Right ventricle myocardium inferior (tissue), 1 donor: ENCODE measurements at regions not wholly inside any gene's neighbourhood (a gene's known extent, or its start where the extent isn't known, plus 50 kb on each side); places are given as distances from the start of the nearest gene placed in this dataset.
"Not testable (repeated sequence)": the region's sequence is repeated elsewhere in the genome, so short reads cannot be mapped to it uniquely, and the experiment has no call there.

Experiments used
- ATAC-seq: fragments of 200-7000 bp; cut with Tn5 transposase; one replicate; pipeline ENCODE4 v1.9.1; 2020; ENCODE audit warnings: mild to moderate bottlenecking, moderate library complexity
- DNase-seq: peaks from one replicate; pipeline ENCODE4 v3.0.0; 2021; ENCODE audit errors: missing footprints
- intact Hi-C: fragments of 100-400 bp; cut with DNase I; formaldehyde crosslinking; loops from one replicate; pipeline ENCODE4 v1.11.0; 2022
- donor health status: DM: no; HTN: yes; CAD: no; lungs with severe emphysema.

DNA sequence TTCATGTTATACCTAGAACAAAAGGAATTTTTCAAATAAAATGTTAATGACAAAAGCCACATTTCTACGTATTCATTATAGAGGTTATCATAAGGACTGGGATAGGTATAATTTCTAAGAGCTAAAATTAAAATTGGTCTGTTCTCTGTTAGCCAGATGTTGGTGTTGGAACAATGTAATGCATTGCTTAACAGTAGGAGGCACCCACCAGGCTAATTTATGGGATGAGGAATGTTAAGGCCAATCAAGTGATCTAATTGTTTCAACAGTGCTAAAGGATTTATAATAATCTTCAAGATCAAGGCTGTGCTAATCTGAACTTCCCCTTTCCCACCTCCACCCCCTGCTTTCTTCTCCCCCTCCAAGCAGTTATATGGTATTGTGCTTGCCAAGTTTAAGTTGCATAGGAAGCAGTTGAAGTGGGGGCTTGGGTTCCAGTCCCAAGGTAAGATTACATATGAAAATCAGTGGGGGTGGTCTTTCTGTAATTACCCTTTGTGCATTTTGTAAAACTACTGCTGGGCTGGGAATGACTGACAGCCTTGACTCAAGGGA, 89.2 kb upstream of the BACH2 start:
- intact Hi-C loops: no loop called here
- DNase-seq (no peak), ATAC-seq (no peak)

DNA sequence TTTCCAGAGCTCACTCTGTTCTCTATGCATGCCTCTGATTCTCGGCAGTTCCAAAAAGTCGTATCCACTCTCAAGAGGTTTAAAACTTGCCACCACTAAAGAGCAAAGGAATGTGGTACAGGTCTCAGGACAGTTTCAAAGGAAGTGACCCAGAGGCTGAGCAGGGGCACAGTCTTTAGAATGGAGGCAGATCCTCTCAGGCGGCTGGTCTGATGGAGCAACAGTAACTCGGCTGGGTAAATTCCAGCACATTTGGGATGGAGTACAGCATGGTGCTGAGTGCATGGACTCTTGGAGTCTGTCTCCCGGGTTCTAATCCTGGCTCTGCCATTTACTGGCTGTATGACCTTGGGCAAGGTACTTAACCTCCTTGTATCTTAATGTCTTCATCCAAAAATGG, 88.1 kb upstream of the BACH2 start:
- DNase-seq (no peak), ATAC-seq (no peak)
- intact Hi-C loops: no loop called here

DNA sequence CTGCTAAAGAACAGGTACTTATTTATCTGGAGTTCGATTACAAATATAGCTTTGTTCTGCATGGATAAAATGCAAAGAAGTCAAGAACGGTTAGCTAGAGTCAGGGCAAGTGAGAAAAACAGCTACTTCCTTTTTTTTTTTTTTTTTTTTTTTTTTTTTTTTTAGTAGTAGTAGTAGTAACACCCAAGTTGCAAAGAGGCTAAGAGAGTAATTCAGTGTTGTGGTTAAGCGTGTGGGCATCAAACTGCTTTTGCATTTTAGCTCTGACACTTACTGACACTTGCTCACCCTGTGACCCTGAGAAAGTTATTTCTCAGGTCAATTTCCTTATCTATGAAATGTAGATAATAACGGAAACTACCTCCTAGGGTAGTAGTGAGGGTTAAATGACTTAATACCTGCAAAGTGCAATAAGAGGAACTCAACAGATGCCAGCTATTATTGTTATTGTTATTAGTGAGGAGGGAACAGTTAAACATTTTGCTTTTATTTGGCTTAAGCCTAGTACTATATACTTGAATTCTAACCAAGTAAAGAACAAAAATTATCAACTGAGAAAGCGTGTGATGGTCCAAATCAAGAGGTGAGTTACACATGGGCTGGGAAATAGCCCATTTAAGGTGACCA, 86.7 kb upstream of the BACH2 start:
- ATAC-seq (no peak), DNase-seq (no peak)
- intact Hi-C loops: no loop called here

DNA sequence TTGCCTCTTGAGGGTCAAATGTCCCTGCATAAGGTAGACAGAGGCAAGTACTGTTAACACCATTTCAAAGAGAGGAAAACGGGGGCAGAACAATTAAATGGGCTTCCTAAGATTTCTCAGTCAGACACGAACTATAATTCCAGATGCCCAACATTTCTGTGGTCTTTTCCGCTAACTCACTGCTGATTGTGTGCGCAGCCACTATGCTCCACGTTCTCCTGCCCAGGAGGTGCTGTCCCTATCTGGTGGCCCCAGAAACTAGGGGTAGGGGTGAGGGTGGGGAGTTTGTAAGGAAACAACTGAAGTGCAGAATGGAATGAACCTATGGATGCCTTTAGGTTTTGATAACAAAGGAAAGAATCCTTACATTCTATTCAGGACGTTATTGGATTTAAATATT, 86.1 kb upstream of the BACH2 start:
- intact Hi-C loops: no loop called here
- ATAC-seq (no peak), DNase-seq (no peak)

DNA sequence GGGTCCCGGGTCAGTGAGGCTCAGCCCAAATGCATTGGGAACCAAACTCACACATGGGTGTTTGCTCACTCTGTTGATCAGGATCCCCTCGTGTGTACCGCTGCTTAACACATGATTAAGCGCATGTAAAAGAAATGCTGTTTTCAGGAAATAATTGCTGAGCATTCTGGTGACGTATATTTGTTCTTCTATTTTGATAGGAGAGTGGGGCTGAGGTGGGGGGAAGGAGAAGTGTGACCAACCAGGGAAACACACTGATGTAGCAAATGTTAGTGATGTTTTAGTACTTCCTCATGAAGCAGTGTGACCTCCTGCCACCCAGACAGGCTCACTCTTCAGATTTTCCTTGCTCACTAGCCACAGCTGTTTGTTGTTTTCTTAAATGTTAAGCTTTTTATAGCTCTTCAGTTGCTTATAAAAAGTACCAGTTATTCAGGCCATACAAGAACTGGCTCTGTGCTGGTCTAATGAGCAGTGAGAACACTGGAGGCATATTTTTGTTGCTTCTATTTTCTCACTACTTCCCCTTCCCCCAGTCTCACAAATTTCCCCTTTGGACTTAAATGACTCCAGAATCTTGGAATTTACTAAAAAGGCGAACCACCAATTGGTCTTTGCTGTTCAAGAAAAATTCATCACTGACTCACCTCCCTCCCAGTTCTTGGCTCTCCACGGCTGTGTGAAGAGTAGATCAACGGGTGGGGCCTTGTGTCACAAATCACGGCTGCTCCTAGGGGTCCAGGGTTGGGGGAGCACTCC, 79.2 kb upstream of the BACH2 start:
- intact Hi-C loops: no loop called here
- DNase-seq (no peak), ATAC-seq (peak; percentile 54)

DNA sequence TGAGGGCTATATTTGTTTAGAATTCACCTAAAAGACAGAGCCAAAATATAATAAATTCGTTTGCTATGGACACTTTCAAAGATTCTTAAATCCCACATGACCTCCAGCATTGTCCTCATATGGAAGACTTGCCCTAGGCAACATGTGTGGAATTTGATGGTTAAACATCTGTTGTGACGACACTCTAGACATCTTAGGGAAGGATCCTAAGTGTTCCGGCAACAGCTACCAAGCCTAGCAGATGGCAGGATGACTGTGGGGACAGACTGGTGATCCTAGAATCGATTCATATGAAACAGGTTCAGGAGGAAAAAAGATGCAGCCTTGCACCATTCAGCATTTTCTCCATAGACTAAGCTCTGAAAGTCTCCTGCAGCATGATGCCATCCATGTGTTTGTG, 77.6 kb upstream of the BACH2 start:
- ATAC-seq (no peak), DNase-seq (no peak)
- intact Hi-C loops: no loop called here

DNA sequence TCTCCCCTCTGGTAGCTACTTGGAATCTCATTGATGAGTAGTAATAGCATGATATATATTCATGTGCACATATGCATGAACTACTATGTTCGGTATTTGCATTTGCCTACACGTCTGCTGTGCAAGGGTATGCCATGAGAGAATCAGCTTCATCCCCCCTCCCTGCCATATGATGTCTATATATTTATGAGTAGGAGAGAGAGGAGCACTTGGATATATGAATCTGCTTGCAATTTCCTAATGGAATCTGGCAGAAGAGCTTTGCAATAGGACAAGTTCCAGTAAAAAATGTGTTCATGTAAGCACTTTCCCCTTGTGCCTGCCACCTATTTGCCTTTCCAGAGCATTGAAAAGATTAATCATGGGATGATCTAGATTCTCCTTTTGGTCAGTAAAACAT, 76.2 kb upstream of the BACH2 start:
- ATAC-seq (no peak), DNase-seq (no peak)
- intact Hi-C loops: no loop called here

DNA sequence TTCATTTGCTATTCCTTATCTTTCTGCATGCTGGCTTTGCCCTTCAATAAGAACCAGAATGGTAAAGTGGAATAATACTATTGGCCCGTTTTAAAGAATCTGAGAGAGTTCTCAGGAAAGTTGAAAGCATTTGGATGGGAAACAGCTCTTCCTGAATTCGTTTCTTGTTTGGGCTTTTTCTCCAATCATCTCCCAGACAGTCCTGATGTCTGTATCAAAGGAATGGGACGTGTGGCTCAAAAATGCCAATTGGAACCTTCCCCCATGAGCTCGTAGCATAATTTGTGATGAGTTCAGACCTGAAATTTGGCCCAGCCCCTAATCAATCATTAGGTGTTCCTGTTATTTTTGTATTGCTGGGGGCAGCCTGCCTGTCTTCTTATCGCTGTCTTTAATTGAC, 75.8 kb upstream of the BACH2 start:
- ATAC-seq (no peak), DNase-seq (no peak)
- intact Hi-C loops: no loop called here

DNA sequence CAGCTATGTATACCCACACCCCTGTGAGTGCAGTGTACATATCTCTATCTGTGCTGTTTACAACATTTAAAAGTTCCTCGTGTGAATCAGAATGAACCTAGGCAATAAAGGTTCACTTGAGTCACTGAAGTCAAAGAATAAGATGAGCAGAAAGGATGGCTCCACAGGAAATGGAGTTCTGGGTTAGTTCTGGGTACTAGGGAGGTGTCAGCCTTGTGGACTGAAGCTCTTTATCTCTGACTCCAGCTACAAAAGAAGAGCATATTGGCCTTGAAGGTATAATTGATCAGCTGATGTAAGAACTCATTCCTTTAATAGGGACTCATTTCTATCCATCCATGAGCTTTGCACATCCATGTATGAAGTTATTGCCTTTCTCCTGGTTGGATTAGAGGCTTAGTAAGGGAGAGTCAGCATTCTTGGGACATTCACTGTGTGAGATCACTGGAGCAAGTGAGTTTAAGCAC, 73.9 kb upstream of the BACH2 start:
- intact Hi-C loops: no loop called here
- DNase-seq (no peak), ATAC-seq (no peak)

DNA sequence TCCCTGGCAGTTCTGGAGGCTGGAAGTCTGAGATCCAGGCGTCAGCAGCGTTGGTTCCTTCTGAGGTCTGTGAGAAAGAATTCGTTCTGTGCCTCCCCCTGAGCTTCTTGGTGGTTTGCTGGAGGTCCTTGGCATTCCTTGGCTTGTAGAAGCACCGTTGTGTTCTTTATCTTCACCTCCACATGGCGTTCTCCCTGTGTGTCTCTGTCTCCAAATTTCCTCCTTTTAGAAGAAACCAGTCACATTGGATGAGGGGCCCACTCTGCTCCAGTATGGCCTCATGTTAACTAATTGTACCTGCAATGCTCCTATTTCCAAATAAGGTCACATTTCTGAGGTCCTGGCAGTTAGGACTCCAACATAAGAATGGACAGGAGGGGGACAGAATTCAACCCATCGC, 73.0 kb upstream of the BACH2 start:
- intact Hi-C loops: no loop called here
- ATAC-seq (no peak), DNase-seq (no peak)

DNA sequence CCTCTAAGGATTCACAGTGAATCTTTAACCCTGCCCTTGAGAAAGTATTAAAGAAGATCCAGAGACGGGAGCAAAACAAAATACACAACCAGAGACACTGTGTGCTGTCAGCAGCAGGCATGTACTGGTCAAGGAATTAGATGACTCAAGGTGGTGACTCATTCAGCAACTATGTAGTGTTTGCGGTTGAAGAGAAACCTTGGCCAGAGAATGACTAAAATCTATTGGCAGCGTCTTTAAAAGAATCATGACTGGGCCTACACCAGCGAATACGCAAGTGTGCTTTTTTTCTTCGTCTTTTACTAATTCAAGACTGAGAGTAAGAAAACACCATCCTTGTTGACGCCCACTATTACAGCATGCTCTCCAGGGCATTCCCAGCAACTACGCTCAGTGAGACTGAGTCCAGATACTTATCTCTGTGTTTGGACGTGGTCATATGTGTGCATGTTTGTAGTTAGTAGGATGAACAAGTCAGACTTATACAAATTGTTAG, 72.4 kb upstream of the BACH2 start:
- peak; percentile 99 for ATAC-seq
- intact Hi-C loops: no loop called here

DNA sequence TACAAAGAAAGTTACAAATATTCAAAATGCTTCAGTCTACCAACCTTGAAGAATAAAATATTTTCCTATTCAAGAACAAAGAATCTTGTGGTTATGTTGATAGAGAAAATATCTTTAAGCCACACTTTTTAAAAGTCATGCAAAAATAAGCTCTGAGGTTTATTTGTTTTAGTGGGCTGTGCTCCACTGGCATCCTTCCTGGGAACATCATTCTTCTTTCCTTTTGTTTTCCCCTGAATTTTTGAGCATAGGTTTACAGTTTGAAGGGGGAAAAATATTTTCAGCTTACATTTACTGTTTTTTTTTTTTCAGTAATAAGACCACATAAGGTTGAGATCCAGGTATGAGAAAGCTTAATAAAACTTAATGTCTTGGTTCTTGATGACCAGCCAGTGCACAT, 72.0 kb upstream of the BACH2 start:
- DNase-seq: no peak
- ATAC-seq: no peak
- intact Hi-C loops: no loop called here

More for the DNA sequence above, 72.4 kb upstream of the BACH2 start:
- DNase-seq: no peak

DNA sequence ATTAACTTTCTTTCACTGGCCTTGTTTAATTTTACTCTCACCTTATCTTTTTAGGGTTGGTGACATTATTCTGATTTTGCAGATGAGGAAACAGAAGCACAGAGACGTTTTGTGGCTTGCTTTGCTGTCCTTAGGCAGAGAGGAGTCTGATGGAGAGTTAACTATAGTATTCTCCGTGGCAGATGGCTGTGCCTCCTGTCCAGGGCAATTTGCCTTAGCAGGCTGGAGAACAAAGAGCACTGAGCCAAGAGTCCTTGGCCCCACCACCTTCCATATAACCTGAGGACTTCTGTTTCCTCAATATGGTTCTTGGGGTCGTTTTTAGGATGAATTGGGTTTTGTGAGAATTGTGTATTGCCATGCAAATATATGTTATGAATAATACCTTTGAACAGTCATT, 71.4 kb upstream of the BACH2 start:
- ATAC-seq: no peak
- DNase-seq: no peak
- intact Hi-C loops: no loop called here

DNA sequence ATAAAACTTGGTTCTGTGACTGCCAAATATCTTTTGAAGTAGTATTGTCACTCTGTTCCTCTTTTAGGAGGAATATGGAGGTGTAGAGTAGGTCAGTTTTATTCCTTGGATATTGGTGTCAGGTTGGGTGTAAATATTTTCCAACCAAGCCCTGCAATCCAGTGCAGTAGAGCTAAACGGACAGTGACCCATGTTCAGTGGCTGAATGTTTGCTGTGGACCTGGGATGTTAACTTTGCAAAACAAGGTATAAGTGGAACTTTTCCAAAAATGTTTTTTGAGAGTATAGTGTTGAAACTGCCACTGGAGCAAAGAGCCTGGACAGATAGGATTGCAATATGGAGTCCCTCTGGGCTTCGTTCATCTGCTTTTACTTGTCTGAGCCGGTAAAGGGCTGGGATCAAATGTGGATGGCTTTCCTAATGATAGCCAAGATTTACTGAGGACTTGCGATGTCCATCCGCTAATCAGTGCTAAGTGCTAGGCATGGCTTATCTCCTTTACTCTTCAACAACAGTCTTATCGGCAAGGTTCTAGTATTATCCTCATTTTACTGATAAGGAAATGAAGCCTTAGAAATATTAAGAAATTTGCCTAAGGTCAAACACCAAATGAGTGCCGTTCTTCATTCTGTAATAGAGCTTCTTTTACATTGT, 69.0 kb upstream of the BACH2 start:
- intact Hi-C loops: no loop called here
- DNase-seq: no peak
- ATAC-seq: no peak

DNA sequence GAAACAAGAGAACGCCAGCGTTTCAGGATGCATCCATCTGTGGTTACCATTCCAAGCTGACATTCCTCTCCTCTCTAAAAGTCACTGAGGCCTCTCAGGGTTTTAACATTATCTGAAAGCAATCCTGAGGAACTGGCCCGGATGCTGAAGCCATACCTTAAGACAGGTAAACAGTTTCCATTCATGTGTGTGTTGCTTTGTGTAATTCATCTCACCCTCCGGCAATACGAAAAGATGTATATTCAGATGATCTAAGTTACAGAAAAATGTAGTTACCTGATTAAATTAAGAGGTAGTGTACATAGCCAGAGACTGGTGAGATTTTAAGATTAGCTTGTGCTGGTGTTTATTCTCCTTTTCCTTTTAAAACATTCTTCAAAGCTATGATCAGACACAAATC, 68.4 kb upstream of the BACH2 start:
- no peak for ATAC-seq
- intact Hi-C loops: no loop called here
- no peak for DNase-seq

DNA sequence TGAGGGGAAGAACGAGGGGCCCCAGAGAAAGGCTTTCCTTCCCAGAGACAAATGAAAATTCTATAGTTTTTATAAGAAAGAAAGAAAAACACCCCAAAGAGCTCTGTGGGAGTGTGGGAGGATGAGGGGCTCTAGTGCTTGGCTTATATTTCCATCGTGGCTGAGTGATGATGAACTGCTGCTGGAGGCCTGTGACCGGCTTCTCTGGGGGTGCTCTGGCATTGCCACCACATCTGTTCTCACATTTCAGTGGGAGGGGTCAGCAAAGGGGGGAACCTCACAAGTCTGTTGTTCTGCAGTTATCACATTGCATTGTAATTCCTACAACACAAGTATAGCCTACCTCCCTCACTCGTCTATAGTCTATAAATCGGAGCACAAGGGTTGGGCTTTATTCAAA, 67.6 kb upstream of the BACH2 start:
- ATAC-seq: no peak
- intact Hi-C loops: no loop called here

DNA sequence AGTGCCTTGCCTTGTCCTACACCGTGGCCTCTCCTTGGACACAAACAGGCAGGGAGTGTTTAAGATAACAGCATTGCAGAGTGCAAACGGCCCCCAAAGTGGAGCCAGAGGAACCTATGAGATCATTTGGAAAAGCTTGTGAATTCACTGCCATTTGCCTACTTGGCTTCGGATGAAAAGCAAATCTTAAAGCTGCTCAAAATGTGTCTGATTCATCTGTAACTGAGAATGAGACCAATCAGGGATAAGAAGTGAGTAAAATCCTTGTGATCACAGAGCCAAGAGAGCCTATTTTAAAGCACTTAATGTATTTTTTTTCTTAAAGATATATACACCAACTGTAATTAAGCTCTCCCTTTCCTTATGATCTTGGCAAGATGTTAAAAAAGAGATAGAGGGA, 65.7 kb upstream of the BACH2 start:
- ATAC-seq: no peak
- intact Hi-C loops: no loop called here

More for the DNA sequence above, 67.6 kb upstream of the BACH2 start:
- DNase-seq: no peak

DNA sequence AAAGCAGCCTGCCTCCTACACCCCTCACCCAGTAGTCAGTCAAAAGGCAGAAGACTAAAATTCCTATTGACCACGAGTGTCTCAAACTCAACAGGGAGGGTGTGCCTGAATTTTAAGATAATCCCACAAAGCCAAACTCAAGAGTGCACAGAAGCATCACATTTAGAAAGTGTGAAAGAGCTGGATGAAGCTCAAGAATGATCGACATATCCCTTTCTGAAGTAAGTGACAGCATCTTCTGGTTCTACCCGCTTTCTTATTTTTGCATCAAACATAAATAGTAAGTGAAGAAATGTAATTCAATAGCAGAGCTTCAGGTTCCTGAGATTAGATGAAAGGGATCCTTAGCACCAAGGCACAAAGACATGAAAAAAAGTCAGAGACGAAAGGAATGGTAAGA, 64.5 kb upstream of the BACH2 start:
- DNase-seq (no peak), ATAC-seq (no peak)
- intact Hi-C loops: no loop called here

More for the DNA sequence above, 65.7 kb upstream of the BACH2 start:
- DNase-seq: no peak

DNA sequence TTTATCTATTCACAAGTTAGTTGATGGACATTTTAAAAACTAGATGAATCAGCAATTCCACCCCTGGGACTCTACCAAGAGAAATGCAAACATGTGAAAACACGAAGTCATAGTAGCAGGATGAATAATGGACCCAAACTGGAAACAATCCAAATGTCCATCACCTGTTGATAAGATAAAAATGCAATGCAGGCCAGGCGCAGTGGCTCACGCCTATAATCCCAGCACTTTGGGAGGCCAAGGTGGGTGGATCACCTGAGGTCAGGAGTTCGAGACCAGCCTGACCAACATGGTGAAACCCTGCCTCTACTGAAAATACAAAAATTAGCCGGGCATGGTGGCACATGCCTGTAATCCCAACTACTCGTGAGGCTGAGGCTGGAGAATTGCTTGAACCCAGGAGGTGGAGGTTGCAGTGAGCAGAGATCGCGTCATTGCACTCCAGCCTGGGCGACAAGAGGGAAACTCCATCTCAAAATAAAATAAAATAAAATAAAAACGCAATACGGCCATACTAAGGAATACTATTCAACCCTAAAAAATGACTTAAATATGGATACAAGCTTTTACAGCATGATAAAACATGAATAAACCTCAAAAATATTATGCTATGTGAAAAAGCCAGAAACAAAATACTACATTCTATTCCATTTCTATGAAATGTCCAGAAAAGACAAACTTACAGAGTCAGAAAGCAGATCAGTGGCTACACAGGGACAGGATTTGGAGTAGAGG, 61.6 kb upstream of the BACH2 start:
- DNase-seq, intact Hi-C loops, ATAC-seq: not testable (repeated sequence)
